Astrocyte (in vitro differentiated cells and primary cell): ENCODE measurements at regions not wholly inside any gene's neighbourhood (a gene's known extent, or its start where the extent isn't known, plus 50 kb on each side); places are given as distances from the start of the nearest gene placed in this dataset.

Experiments
- DNase-seq: peaks from one replicate; pipeline ENCODE4 v3.0.0-alpha.2; 2010; ENCODE audit warnings: low read depth
- FAIRE-seq: peaks from 2 replicates; lab custom pipeline; 2011; peaks lifted over from hg19 to GRCh38; lab: Jason Lieb, UNC
- H2AFZ ChIP-seq: 2 replicates; pipeline ENCODE4 v1.6.0; 2012; ENCODE audit warnings: low read depth, low read length, inconsistent platforms
- H3K27ac ChIP-seq: 2 replicates; pipeline ENCODE4 v1.5.1; 2011; ENCODE audit warnings: low read depth, low read length, inconsistent platforms
- H3K27me3 ChIP-seq: 2 replicates; pipeline ENCODE4 v1.6.0; 2011; ENCODE audit warnings: low read length, inconsistent platforms; ENCODE audit not compliant: insufficient read depth
- H3K36me3 ChIP-seq: 2 replicates; pipeline ENCODE4 v1.5.1; 2011; ENCODE audit warnings: low read length, inconsistent platforms; ENCODE audit not compliant: insufficient read depth
- H3K4me1 ChIP-seq: 2 replicates; pipeline ENCODE4 v1.5.1; 2011; ENCODE audit warnings: low read length, inconsistent platforms; ENCODE audit not compliant: insufficient read depth
- H3K4me2 ChIP-seq: 2 replicates; pipeline ENCODE4 v1.6.0; 2012; ENCODE audit warnings: low read length, inconsistent platforms
- H3K4me3 ChIP-seq: 2 replicates; pipeline ENCODE4 v1.5.1; 2011; ENCODE audit warnings: low read depth, mild to moderate bottlenecking, low read length, inconsistent platforms; ENCODE audit not compliant: insufficient read depth
- H3K79me2 ChIP-seq: 2 replicates; pipeline ENCODE4 v1.6.0; 2012; ENCODE audit warnings: mild to moderate bottlenecking, low read length, inconsistent platforms; ENCODE audit not compliant: insufficient read depth
- H3K9ac ChIP-seq: 2 replicates; pipeline ENCODE4 v1.6.0; 2012; ENCODE audit warnings: mild to moderate bottlenecking, low read length, inconsistent platforms
- H3K9me3 ChIP-seq: 2 replicates; pipeline ENCODE4 v1.5.1; 2012; ENCODE audit warnings: low read depth, mild to moderate bottlenecking, low read length, inconsistent platforms; ENCODE audit not compliant: insufficient read depth
- H4K20me1 ChIP-seq: 2 replicates; pipeline ENCODE4 v1.6.0; 2012; ENCODE audit warnings: low read length, inconsistent platforms; ENCODE audit not compliant: insufficient read depth
- H3K27ac Mint-ChIP-seq: one replicate; pipeline ENCODE4 v1.8.0; 2021; ENCODE audit warnings: mild to moderate bottlenecking, mixed read lengths; ENCODE audit not compliant: unreplicated experiment
- H3K27me3 Mint-ChIP-seq: one replicate; pipeline ENCODE4 v1.8.0; 2021; ENCODE audit warnings: low read depth, mixed read lengths; ENCODE audit not compliant: unreplicated experiment
- H3K36me3 Mint-ChIP-seq: one replicate; pipeline ENCODE4 v1.8.0; 2021; ENCODE audit warnings: low read depth, mixed read lengths; ENCODE audit not compliant: unreplicated experiment
- H3K4me1 Mint-ChIP-seq: one replicate; pipeline ENCODE4 v1.8.0; 2021; ENCODE audit warnings: low read depth, mixed read lengths; ENCODE audit not compliant: unreplicated experiment
- H3K4me3 Mint-ChIP-seq: one replicate; pipeline ENCODE4 v1.8.0; 2021; ENCODE audit warnings: mild to moderate bottlenecking, moderate library complexity, mixed read lengths; ENCODE audit not compliant: unreplicated experiment
- H3K9me3 Mint-ChIP-seq: one replicate; pipeline ENCODE4 v1.8.0; 2021; ENCODE audit warnings: mild to moderate bottlenecking, mixed read lengths; ENCODE audit not compliant: unreplicated experiment
- EZH2 ChIP-seq: IDR thresholded peaks from 2 replicates; pipeline ENCODE4 v1.6.1; 2012; ENCODE audit warnings: mild to moderate bottlenecking, low read length, inconsistent platforms; ENCODE audit not compliant: insufficient read depth
- TF ChIP-seq, protein P1 (sequence below): IDR thresholded peaks from 2 replicates; pipeline ENCODE4 v1.5.1; 2011; ENCODE audit warnings: low read depth, mild to moderate bottlenecking, inconsistent platforms, low read length, moderate library complexity; ENCODE audit not compliant: insufficient read depth

DNA sequence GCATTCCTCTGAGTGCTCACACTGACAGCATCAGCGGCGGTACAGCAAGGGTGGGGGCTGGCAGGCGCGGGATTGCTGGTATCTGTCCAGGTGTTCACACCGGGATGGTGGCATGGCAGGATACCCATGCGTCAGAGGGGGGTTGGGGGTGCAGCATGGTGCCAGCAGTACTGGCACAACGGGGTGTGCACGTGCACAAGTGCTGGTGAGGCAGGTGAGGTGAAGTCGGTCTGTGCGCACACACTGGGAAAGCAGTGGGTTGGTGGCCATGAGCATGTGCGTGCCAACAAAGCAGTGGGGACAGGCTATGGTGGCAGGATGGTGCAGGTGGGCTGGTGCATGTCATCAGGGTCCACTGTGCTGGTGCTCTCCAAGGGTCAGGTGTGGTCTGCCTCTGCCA lies 819.6 kb upstream of the EDIL3 start:
- Histone ChIP-seq H3K4me3 (no peak overlapping the region), H3K27ac (no peak overlapping the region), H3K79me2 (no peaks in the 10 kb centered on the region), H2AFZ (no peak overlapping the region), H3K9me3 (no peaks in the 10 kb centered on the region), H3K9ac (no peak overlapping the region), H3K4me2 (no peak overlapping the region), H4K20me1 (no peaks in the 10 kb centered on the region), H3K36me3 (no peaks in the 10 kb centered on the region), H3K27me3 (no peaks in the 10 kb centered on the region), H3K4me1 (no peaks in the 10 kb centered on the region)
- Mint-ChIP-seq H3K4me3 (no peak overlapping the region), H3K4me1 (no peaks in the 10 kb centered on the region), H3K36me3 (no peaks in the 10 kb centered on the region), H3K27me3 (no peaks in the 10 kb centered on the region), H3K9me3 (no peaks in the 10 kb centered on the region), H3K27ac (no peak overlapping the region)
- no peak for DNase-seq
- FAIRE-seq = no peak
- TF ChIP-seq, protein P1, sequence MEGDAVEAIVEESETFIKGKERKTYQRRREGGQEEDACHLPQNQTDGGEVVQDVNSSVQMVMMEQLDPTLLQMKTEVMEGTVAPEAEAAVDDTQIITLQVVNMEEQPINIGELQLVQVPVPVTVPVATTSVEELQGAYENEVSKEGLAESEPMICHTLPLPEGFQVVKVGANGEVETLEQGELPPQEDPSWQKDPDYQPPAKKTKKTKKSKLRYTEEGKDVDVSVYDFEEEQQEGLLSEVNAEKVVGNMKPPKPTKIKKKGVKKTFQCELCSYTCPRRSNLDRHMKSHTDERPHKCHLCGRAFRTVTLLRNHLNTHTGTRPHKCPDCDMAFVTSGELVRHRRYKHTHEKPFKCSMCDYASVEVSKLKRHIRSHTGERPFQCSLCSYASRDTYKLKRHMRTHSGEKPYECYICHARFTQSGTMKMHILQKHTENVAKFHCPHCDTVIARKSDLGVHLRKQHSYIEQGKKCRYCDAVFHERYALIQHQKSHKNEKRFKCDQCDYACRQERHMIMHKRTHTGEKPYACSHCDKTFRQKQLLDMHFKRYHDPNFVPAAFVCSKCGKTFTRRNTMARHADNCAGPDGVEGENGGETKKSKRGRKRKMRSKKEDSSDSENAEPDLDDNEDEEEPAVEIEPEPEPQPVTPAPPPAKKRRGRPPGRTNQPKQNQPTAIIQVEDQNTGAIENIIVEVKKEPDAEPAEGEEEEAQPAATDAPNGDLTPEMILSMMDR = no peak
- TF ChIP-seq EZH2 = no peak

DNA sequence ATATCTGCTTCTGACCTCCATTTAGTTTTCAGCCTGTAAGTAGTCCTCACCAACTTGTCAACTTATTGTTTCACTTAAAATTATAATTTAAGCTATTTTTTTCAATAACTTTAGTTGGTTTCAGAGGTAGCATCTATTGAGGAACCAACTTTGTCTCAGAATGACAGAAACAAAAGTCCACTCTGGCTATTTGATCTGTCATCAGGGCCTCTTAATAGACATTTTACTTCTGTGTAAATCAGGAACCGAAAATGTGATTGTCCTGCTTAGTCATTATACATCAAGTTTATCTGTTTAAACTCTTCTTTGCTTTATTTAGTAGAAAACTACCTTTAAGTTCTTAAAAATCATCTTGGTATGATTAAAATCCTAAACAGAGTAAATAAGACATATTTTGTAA lies 820.8 kb upstream of the EDIL3 start:
- Histone ChIP-seq H3K4me2 (no peak overlapping the region), H3K36me3 (no peaks in the 10 kb centered on the region), H3K4me1 (no peaks in the 10 kb centered on the region), H3K4me3 (no peak overlapping the region), H3K27ac (no peak overlapping the region), H3K9me3 (no peaks in the 10 kb centered on the region), H2AFZ (no peak overlapping the region), H3K79me2 (no peaks in the 10 kb centered on the region), H3K27me3 (no peaks in the 10 kb centered on the region), H4K20me1 (no peaks in the 10 kb centered on the region), H3K9ac (no peak overlapping the region)
- TF ChIP-seq, protein P1 = no peak
- TF ChIP-seq EZH2 = no peak
- DNase-seq (no peak), FAIRE-seq (no peak)
- H3K4me3 Mint-ChIP-seq = no peak overlapping the region
- no peaks in the 10 kb centered on the region for H3K4me1 Mint-ChIP-seq
- no peaks in the 10 kb centered on the region for H3K36me3 Mint-ChIP-seq
- H3K27me3 Mint-ChIP-seq = no peaks in the 10 kb centered on the region
- no peak overlapping the region for H3K27ac Mint-ChIP-seq
- H3K9me3 Mint-ChIP-seq = no peaks in the 10 kb centered on the region

DNA sequence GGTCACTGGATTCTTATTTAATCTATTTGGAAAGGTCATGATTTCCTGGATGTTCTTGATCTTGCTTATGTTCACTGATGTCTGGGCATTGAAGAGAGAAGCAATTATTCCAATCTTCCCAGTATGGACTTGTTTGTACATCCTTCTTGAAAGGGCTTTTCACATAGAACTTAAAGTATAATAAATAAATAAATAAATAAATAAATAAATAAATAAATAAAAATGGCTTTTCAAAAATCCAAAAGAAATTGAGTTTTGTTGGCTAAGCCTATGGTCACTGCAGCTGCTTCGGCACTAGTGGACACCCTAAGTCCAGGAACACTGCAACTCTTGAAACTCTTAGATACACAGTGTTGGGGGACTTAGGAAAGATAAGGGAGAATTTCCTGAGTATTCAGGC lies 840.7 kb upstream of the EDIL3 start:
- no peak for DNase-seq
- H3K36me3 ChIP-seq = no peaks in the 10 kb centered on the region
- H2AFZ ChIP-seq = no peak overlapping the region
- Mint-ChIP-seq H3K4me1 (no peaks in the 10 kb centered on the region), H3K36me3 (no peaks in the 10 kb centered on the region), H3K27me3 (no peaks in the 10 kb centered on the region), H3K27ac (no peak overlapping the region), H3K4me3 (no peak overlapping the region), H3K9me3 (peaks cover 5% of the 10 kb centered on the region)
- H3K27me3 ChIP-seq = no peaks in the 10 kb centered on the region
- H3K9ac ChIP-seq = no peak overlapping the region
- no peak overlapping the region for H3K4me3 ChIP-seq
- TF ChIP-seq, protein P1 = no peak
- no peak for TF ChIP-seq EZH2
- H3K27ac ChIP-seq = no peak overlapping the region
- H3K79me2 ChIP-seq = no peaks in the 10 kb centered on the region
- no peaks in the 10 kb centered on the region for H3K4me1 ChIP-seq
- H4K20me1 ChIP-seq = no peaks in the 10 kb centered on the region
- no peaks in the 10 kb centered on the region for H3K9me3 ChIP-seq
- no peak overlapping the region for H3K4me2 ChIP-seq
- FAIRE-seq = no peak
